Activated CD8-positive, alpha-beta memory T cell treated with anti-CD3 and anti-CD28 coated beads, Interleukin-2, amount 10 ng/mL, durations not matched to agents 7 days and 5 days (primary cell): ENCODE measurements at regions not wholly inside any gene's neighbourhood (a gene's known extent, or its start where the extent isn't known, plus 50 kb on each side); places are given as distances from the start of the nearest gene placed in this dataset.

Experiments used
- ATAC-seq: fragments of 150-1000 bp; cut with Tn5 transposase; one replicate; pipeline ENCODE4 v1.10.0; 2021; ENCODE audit warnings: moderate library complexity
- CTCF ChIA-PET: fragments of 350-600 bp; sonication (Branson Sonifier 250); formaldehyde crosslinking; loops from one replicate; lab custom pipeline; 2021; ENCODE audit warnings: antibody characterized with exemption; lab: Charles Lee
- DNase-seq: peaks from one replicate; pipeline ENCODE4 v3.0.0-alpha.2; 2020
- H3K27ac Mint-ChIP-seq: one replicate; pipeline ENCODE4 v1.8.0; 2021; ENCODE audit warnings: mild to moderate bottlenecking, mixed read lengths
- H3K27me3 Mint-ChIP-seq: one replicate; pipeline ENCODE4 v1.8.0; 2021; ENCODE audit warnings: mixed read lengths
- H3K36me3 Mint-ChIP-seq: one replicate; pipeline ENCODE4 v1.8.0; 2021; ENCODE audit warnings: mild to moderate bottlenecking, mixed read lengths
- H3K4me1 Mint-ChIP-seq: one replicate; pipeline ENCODE4 v1.8.0; 2021; ENCODE audit warnings: mixed read lengths
- H3K4me3 Mint-ChIP-seq: one replicate; pipeline ENCODE4 v1.8.0; 2021; ENCODE audit warnings: mild to moderate bottlenecking, moderate library complexity, mixed read lengths
- H3K9me3 Mint-ChIP-seq: one replicate; pipeline ENCODE4 v1.8.0; 2022; ENCODE audit warnings: low read depth, mixed read lengths

- Mint-ChIP-seq H3K4me3 (no peak overlapping the region), H3K36me3 (no peaks in the 10 kb centered on the region), H3K9me3 (no peaks in the 10 kb centered on the region), H3K27me3 (no peaks in the 10 kb centered on the region), H3K27ac (no peak overlapping the region), H3K4me1 (no peaks in the 10 kb centered on the region)
- ATAC-seq (no peak), DNase-seq (no peak)
- CTCF ChIA-PET, result no interaction called here
Measured at GRCh38 chr17:33469911-33470310, 176.8 kb upstream of the ASIC2 start.

GRCh38 chr17:33473061-33473460 lies 180.0 kb upstream of the ASIC2 start:
- CTCF ChIA-PET, result no interaction called here
- ATAC-seq, result no peak
- H3K27ac Mint-ChIP-seq, result no peak overlapping the region
- H3K4me1 Mint-ChIP-seq, result no peaks in the 10 kb centered on the region
- DNase-seq, result no peak
- no peaks in the 10 kb centered on the region for H3K9me3 Mint-ChIP-seq
- H3K27me3 Mint-ChIP-seq, result no peaks in the 10 kb centered on the region
- no peak overlapping the region for H3K4me3 Mint-ChIP-seq
- H3K36me3 Mint-ChIP-seq, result no peaks in the 10 kb centered on the region

- no peak for ATAC-seq
- CTCF ChIA-PET, result no interaction called here
Measured at GRCh38 chr17:33474789-33475188, 181.7 kb upstream of the ASIC2 start.

GRCh38 chr17:33475594-33475993 lies 182.5 kb upstream of the ASIC2 start:
- Mint-ChIP-seq H3K9me3 (no peaks in the 10 kb centered on the region), H3K4me3 (no peak overlapping the region)
- no peak for ATAC-seq

More at GRCh38 chr17:33474789-33475188, 181.7 kb upstream of the ASIC2 start:
- H3K9me3 Mint-ChIP-seq, result no peaks in the 10 kb centered on the region
- H3K27me3 Mint-ChIP-seq, result no peaks in the 10 kb centered on the region
- no peak for DNase-seq
- no peak overlapping the region for H3K4me3 Mint-ChIP-seq
- no peaks in the 10 kb centered on the region for H3K4me1 Mint-ChIP-seq
- H3K36me3 Mint-ChIP-seq, result no peaks in the 10 kb centered on the region
- H3K27ac Mint-ChIP-seq, result no peak overlapping the region

GRCh38 chr17:33481652-33482051 lies 188.6 kb upstream of the ASIC2 start:
- Mint-ChIP-seq H3K27me3 (no peaks in the 10 kb centered on the region), H3K4me1 (no peaks in the 10 kb centered on the region), H3K9me3 (no peaks in the 10 kb centered on the region), H3K4me3 (no peak overlapping the region), H3K36me3 (no peaks in the 10 kb centered on the region), H3K27ac (no peak overlapping the region)
- CTCF ChIA-PET, result no interaction called here
- DNase-seq (no peak), ATAC-seq (no peak)

More at GRCh38 chr17:33475594-33475993, 182.5 kb upstream of the ASIC2 start:
- Mint-ChIP-seq H3K36me3 (no peaks in the 10 kb centered on the region), H3K27ac (no peak overlapping the region), H3K27me3 (no peaks in the 10 kb centered on the region), H3K4me1 (no peaks in the 10 kb centered on the region)
- no peak for DNase-seq
- CTCF ChIA-PET, result no interaction called here

- no peaks in the 10 kb centered on the region for H3K27me3 Mint-ChIP-seq
- no peaks in the 10 kb centered on the region for H3K36me3 Mint-ChIP-seq
- CTCF ChIA-PET, result no interaction called here
- H3K4me3 Mint-ChIP-seq, result no peak overlapping the region
- H3K27ac Mint-ChIP-seq, result no peak overlapping the region
- no peaks in the 10 kb centered on the region for H3K4me1 Mint-ChIP-seq
- H3K9me3 Mint-ChIP-seq, result no peaks in the 10 kb centered on the region
- DNase-seq, result no peak
- no peak for ATAC-seq
Measured at GRCh38 chr17:33482636-33483035, 189.5 kb upstream of the ASIC2 start.

- DNase-seq (no peak), ATAC-seq (no peak)
- Mint-ChIP-seq H3K27ac (no peak overlapping the region), H3K36me3 (no peaks in the 10 kb centered on the region), H3K9me3 (no peaks in the 10 kb centered on the region), H3K27me3 (peaks cover 2% of the 10 kb centered on the region), H3K4me1 (no peaks in the 10 kb centered on the region), H3K4me3 (no peak overlapping the region)
- CTCF ChIA-PET, result no interaction called here
Measured at GRCh38 chr17:33484559-33484958, 191.5 kb upstream of the ASIC2 start.

GRCh38 chr17:33486135-33486885 lies 193.2 kb upstream of the ASIC2 start:
- CTCF ChIA-PET, result no interaction called here
- Mint-ChIP-seq H3K4me1 (no peaks in the 10 kb centered on the region), H3K27me3 (peaks cover 2% of the 10 kb centered on the region), H3K36me3 (no peaks in the 10 kb centered on the region), H3K4me3 (no peak overlapping the region), H3K27ac (no peak overlapping the region), H3K9me3 (no peaks in the 10 kb centered on the region)
- DNase-seq (no peak), ATAC-seq (no peak)

- H3K4me1 Mint-ChIP-seq, result no peaks in the 10 kb centered on the region
- no peak overlapping the region for H3K4me3 Mint-ChIP-seq
- DNase-seq, result no peak
- H3K36me3 Mint-ChIP-seq, result no peaks in the 10 kb centered on the region
- no peak overlapping the region for H3K27ac Mint-ChIP-seq
- H3K9me3 Mint-ChIP-seq, result no peaks in the 10 kb centered on the region
- H3K27me3 Mint-ChIP-seq, result peaks cover 2% of the 10 kb centered on the region
- CTCF ChIA-PET, result no interaction called here
- no peak for ATAC-seq
Measured at GRCh38 chr17:33487187-33487879, 194.2 kb upstream of the ASIC2 start.

- ATAC-seq, result no peak
- CTCF ChIA-PET, result no interaction called here
- H3K27ac Mint-ChIP-seq, result no peak overlapping the region
Measured at GRCh38 chr17:33491871-33492481, 198.9 kb upstream of the ASIC2 start.

GRCh38 chr17:33492731-33493265 lies 199.7 kb upstream of the ASIC2 start:
- H3K27me3 Mint-ChIP-seq, result peaks cover 2% of the 10 kb centered on the region
- no peak overlapping the region for H3K4me3 Mint-ChIP-seq
- H3K4me1 Mint-ChIP-seq, result no peaks in the 10 kb centered on the region
- no peaks in the 10 kb centered on the region for H3K9me3 Mint-ChIP-seq
- CTCF ChIA-PET, result no interaction called here
- no peaks in the 10 kb centered on the region for H3K36me3 Mint-ChIP-seq
- ATAC-seq (no peak), DNase-seq (no peak)
- H3K27ac Mint-ChIP-seq, result no peak overlapping the region

More at GRCh38 chr17:33491871-33492481, 198.9 kb upstream of the ASIC2 start:
- H3K4me1 Mint-ChIP-seq, result no peaks in the 10 kb centered on the region
- H3K4me3 Mint-ChIP-seq, result no peak overlapping the region
- peaks cover 2% of the 10 kb centered on the region for H3K27me3 Mint-ChIP-seq
- no peaks in the 10 kb centered on the region for H3K9me3 Mint-ChIP-seq
- no peaks in the 10 kb centered on the region for H3K36me3 Mint-ChIP-seq
- DNase-seq, result no peak

- peaks cover 2% of the 10 kb centered on the region for H3K27me3 Mint-ChIP-seq
- H3K9me3 Mint-ChIP-seq, result no peaks in the 10 kb centered on the region
- CTCF ChIA-PET, result no interaction called here
- H3K4me1 Mint-ChIP-seq, result no peaks in the 10 kb centered on the region
- no peak overlapping the region for H3K27ac Mint-ChIP-seq
- H3K36me3 Mint-ChIP-seq, result no peaks in the 10 kb centered on the region
- no peak overlapping the region for H3K4me3 Mint-ChIP-seq
- no peak for ATAC-seq
- DNase-seq, result no peak
Measured at GRCh38 chr17:33493566-33493965, 200.5 kb upstream of the ASIC2 start.

- no peaks in the 10 kb centered on the region for H3K36me3 Mint-ChIP-seq
- no peak overlapping the region for H3K27ac Mint-ChIP-seq
- DNase-seq, result no peak
- no peaks in the 10 kb centered on the region for H3K4me1 Mint-ChIP-seq
- CTCF ChIA-PET, result no interaction called here
- ATAC-seq, result no peak
- no peaks in the 10 kb centered on the region for H3K27me3 Mint-ChIP-seq
- H3K9me3 Mint-ChIP-seq, result no peaks in the 10 kb centered on the region
- no peak overlapping the region for H3K4me3 Mint-ChIP-seq
Measured at GRCh38 chr17:33494151-33494550, 201.1 kb upstream of the ASIC2 start.

GRCh38 chr17:33497623-33498022 lies 204.5 kb upstream of the ASIC2 start:
- no peak for DNase-seq
- Mint-ChIP-seq H3K27me3 (no peaks in the 10 kb centered on the region), H3K27ac (no peak overlapping the region), H3K4me1 (no peaks in the 10 kb centered on the region), H3K36me3 (no peaks in the 10 kb centered on the region), H3K4me3 (no peak overlapping the region), H3K9me3 (no peaks in the 10 kb centered on the region)
- ATAC-seq, result no peak
- CTCF ChIA-PET, result no interaction called here
